ENCODE measurements at regions not wholly inside any gene's neighbourhood (a gene's known extent, or its start where the extent isn't known, plus 50 kb on each side); places are given as distances from the start of the nearest gene placed in this dataset.

DNA sequence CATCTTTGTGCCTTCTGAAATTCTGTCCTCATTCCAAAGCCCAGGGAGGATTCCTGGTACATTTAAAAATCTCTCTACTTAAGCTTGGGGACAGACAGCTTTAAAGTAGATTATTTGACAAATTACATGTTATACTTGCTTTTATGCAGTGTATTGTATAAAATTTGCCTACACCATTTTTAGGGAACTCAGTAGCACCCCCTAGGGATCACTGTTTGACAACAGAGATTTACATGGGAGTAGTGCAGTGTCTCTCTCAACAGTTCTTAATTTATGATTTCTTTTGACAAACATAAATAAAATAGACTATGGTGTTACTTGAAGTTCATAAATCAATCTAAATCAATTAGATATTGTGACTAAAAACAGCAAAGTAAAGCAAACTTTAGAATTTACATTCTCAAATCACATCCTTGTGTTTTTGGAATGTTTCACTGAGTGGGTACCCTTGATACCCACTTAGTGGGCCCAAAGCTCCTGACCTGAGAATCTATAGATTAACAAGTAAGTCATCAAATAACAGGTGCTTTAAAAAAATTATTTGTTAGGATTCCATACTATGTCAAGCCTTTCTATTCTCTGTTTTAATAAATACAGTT lies 428.8 kb downstream of the DYNC2H1 start:
- intact Hi-C loops (cut with DNase I), result no loop called here
- no peaks in the 10 kb centered on the region for H3K9me3 ChIP-seq
- H3K27me3 ChIP-seq, result no peaks in the 10 kb centered on the region
- no peaks in the 10 kb centered on the region for H3K4me1 ChIP-seq
- peak; percentile 62 for ATAC-seq
- TF ChIP-seq, protein P1, sequence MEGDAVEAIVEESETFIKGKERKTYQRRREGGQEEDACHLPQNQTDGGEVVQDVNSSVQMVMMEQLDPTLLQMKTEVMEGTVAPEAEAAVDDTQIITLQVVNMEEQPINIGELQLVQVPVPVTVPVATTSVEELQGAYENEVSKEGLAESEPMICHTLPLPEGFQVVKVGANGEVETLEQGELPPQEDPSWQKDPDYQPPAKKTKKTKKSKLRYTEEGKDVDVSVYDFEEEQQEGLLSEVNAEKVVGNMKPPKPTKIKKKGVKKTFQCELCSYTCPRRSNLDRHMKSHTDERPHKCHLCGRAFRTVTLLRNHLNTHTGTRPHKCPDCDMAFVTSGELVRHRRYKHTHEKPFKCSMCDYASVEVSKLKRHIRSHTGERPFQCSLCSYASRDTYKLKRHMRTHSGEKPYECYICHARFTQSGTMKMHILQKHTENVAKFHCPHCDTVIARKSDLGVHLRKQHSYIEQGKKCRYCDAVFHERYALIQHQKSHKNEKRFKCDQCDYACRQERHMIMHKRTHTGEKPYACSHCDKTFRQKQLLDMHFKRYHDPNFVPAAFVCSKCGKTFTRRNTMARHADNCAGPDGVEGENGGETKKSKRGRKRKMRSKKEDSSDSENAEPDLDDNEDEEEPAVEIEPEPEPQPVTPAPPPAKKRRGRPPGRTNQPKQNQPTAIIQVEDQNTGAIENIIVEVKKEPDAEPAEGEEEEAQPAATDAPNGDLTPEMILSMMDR (IDR thresholded peaks at IDR 0.05), result peak; percentile 11 to 40
- H3K36me3 ChIP-seq, result no peaks in the 10 kb centered on the region
- no peak overlapping the region for H3K27ac ChIP-seq
- H3K4me3 ChIP-seq, result no peak overlapping the region
- no peak for DNase-seq

DNA sequence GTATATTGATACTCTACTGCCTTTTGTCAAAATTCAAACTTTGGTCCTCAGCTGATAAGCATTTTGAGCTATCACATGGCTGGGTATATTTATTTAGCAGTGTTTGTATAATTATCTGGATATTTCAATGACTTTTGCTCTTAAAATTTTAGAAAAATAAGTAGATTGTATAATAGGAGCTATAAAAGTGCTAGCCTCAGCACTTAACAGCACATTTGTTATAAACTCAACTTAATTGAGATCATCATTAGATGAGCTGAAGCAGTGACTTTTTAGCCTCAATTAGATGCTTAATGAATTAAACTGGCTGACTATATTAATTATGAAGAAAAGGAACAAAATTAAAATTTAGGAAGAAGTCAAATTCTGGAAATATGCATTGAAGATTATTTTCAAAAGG lies 429.9 kb downstream of the DYNC2H1 start:
- TF ChIP-seq, protein P1 (IDR thresholded peaks at IDR 0.05), result no peak
- no peak overlapping the region for H3K27ac ChIP-seq

DNA sequence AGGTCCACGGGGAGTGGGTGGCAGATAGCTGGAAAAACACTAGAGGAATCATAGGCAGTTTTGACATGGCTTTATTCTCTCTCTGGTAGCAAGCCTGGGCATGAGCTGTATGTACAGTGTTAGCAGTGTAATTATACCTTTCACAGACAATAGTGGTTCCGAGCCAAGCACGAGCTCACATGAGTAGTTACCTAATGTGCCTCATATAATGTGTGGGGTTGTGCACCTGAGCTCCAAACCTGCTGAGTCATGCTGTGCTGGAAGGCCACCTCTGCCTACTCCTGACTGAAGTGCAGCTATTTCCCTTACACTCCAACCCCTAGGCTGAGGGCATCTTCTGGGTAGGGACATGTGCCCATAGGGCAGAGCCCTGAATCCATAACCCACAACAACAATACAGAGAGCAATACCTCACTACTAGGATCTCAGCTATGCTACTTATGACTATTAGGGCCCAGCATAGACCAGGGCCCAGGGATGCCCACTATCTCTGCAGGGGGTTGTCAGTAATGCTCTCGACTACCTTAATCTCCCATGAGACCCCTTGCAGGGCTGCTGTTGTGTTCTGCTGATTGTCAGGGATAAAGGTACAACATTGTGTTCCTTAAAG lies 432.1 kb downstream of the DYNC2H1 start:
- no peaks in the 10 kb centered on the region for H3K9me3 ChIP-seq
- no peaks in the 10 kb centered on the region for H3K36me3 ChIP-seq
- no peaks in the 10 kb centered on the region for H3K27me3 ChIP-seq
- DNase-seq (no peak), ATAC-seq (no peak)
- TF ChIP-seq, protein P1 (IDR thresholded peaks at IDR 0.05), result no peak
- H3K4me1 ChIP-seq, result no peaks in the 10 kb centered on the region
- H3K4me3 ChIP-seq, result no peak overlapping the region
- H3K27ac ChIP-seq, result no peak overlapping the region
- intact Hi-C loops (cut with DNase I), result no loop called here

More for the DNA sequence above, 429.9 kb downstream of the DYNC2H1 start:
- no peaks in the 10 kb centered on the region for H3K4me1 ChIP-seq
- H3K4me3 ChIP-seq, result no peak overlapping the region
- no peaks in the 10 kb centered on the region for H3K27me3 ChIP-seq
- H3K36me3 ChIP-seq, result no peaks in the 10 kb centered on the region
- ATAC-seq, result no peak
- intact Hi-C loops (cut with DNase I), result no loop called here
- H3K9me3 ChIP-seq, result no peaks in the 10 kb centered on the region
- no peak for DNase-seq

DNA sequence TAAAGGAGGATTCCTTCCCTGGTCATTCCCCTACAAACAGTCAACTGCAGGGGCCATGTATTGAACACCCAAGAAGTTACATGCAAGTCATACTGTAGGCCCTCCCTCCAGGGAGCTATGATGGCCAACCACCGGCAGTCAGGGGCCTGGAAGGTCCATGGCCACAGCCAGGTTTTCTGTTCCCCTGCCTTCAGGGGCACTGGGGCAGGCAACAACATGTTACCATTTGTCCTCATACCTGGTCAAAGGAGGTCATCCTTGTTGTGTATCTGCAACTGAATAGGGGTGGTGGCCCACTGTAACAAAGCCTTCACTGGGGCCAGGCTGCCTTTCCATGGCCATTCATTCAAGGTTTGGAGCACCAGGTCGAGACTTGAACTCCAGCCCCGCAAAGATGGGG lies 433.6 kb downstream of the DYNC2H1 start:
- ATAC-seq, result no peak
- no peak overlapping the region for H3K4me3 ChIP-seq
- no peaks in the 10 kb centered on the region for H3K9me3 ChIP-seq

DNA sequence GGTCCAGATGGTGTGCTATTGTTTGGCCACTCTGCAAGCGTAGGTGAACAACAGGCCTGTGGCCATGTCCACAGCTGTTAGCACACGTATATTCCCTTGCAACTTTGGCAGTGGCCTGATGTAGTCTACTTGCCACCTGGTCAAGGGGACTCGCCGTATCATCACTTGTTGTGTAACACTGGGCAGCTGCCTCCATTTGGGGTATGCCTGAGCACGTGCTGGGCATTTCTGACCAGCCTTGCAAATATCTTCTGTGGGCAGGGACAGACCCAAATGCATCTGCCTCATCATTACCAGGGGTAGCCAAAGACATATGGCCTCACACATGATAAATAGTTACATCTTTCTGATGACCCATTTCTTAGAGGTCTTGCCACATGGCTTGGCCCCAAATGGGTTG lies 434.2 kb downstream of the DYNC2H1 start:
- no peak for ATAC-seq
- Histone ChIP-seq H3K27me3 (no peaks in the 10 kb centered on the region), H3K36me3 (no peaks in the 10 kb centered on the region), H3K4me3 (no peak overlapping the region), H3K27ac (no peak overlapping the region), H3K9me3 (no peaks in the 10 kb centered on the region), H3K4me1 (no peaks in the 10 kb centered on the region)
- DNase-seq, result no peak
- TF ChIP-seq, protein P1 (IDR thresholded peaks at IDR 0.05), result no peak
- intact Hi-C loops (cut with DNase I), result no loop called here

More for the DNA sequence above, 433.6 kb downstream of the DYNC2H1 start:
- no peak overlapping the region for H3K27ac ChIP-seq
- no peak for DNase-seq
- H3K36me3 ChIP-seq, result no peaks in the 10 kb centered on the region
- intact Hi-C loops (cut with DNase I), result no loop called here
- H3K27me3 ChIP-seq, result no peaks in the 10 kb centered on the region
- no peaks in the 10 kb centered on the region for H3K4me1 ChIP-seq
- TF ChIP-seq, protein P1 (IDR thresholded peaks at IDR 0.05), result no peak
